Mucosa of rectum (tissue), 2 donors: ENCODE measurements at regions not wholly inside any gene's neighbourhood (a gene's known extent, or its start where the extent isn't known, plus 50 kb on each side); places are given as distances from the start of the nearest gene placed in this dataset.

Experiments used
- H3K27ac ChIP-seq, 2 donors: one replicate each; pipeline ENCODE4 v1.7.0; 2013; ENCODE audit warnings: inconsistent platforms in 2 of 2, low read depth in 2 of 2, low read length in 2 of 2
- H3K27me3 ChIP-seq, 2 donors: one replicate each; pipeline ENCODE4 v1.7.0; 2013; ENCODE audit warnings: low read length in 2 of 2; ENCODE audit not compliant: control insufficient read depth in 2 of 2, insufficient read depth in 2 of 2
- H3K36me3 ChIP-seq, 2 donors: one replicate each; pipeline ENCODE4 v1.7.0; 2013; ENCODE audit warnings: low read length in 2 of 2; ENCODE audit not compliant: control insufficient read depth in 2 of 2, insufficient read depth in 2 of 2
- H3K4me1 ChIP-seq, 2 donors: one replicate each; pipeline ENCODE4 v1.7.0; 2013; ENCODE audit warnings: low read length in 2 of 2, mild to moderate bottlenecking in 1 of 2; ENCODE audit not compliant: control insufficient read depth in 2 of 2, insufficient read depth in 2 of 2
- H3K4me3 ChIP-seq, 2 donors: one replicate each; pipeline ENCODE4 v1.7.0; 2013; ENCODE audit warnings: low read length in 2 of 2
- H3K9ac ChIP-seq, 2 donors: one replicate each; pipeline ENCODE4 v1.7.0; 2013; ENCODE audit warnings: low read length in 2 of 2, low read depth in 1 of 2, mild to moderate bottlenecking in 1 of 2
- H3K9me3 ChIP-seq, 2 donors: one replicate each; pipeline ENCODE4 v1.7.0; 2013; ENCODE audit warnings: low read length in 2 of 2; ENCODE audit not compliant: control insufficient read depth in 2 of 2
- donor health status: healthy.
- donor health status: Normal muscosa, but diverticular disease.

DNA sequence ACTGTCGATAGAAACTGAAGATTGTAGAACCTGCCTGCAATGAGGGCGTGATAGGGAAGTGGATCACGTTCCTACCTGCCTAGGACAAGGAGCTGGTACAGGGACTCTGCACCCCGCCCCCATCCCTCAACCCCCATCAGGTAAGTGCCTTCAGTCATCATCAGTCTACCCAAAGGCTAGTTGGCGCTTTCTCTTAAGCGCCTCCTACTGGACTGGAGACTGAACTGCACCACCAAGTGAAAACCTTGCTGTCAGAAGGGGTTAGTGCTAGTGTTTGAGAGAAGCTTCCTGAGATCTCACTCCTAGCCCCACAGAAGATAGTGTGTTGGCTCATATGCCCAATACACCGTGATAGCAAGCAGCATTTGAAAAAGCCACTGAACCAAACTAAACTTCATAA is 706.5 kb upstream of the MAN1A1 start:
- H3K9ac ChIP-seq, result no peak overlapping the region
- no peaks in the 10 kb centered on the region for H3K9me3 ChIP-seq
- H3K4me1 ChIP-seq, result no peaks in the 10 kb centered on the region
- H3K4me3 ChIP-seq, result no peak overlapping the region
- no peak overlapping the region for H3K27ac ChIP-seq
- no peaks in the 10 kb centered on the region for H3K27me3 ChIP-seq
- no peaks in the 10 kb centered on the region for H3K36me3 ChIP-seq

GRCh38 chr6:120055071-120055470 is 705.5 kb upstream of the MAN1A1 start:
- Histone ChIP-seq H3K9me3 (no peaks in the 10 kb centered on the region), H3K4me3 (no peak overlapping the region), H3K27me3 (no peaks in the 10 kb centered on the region), H3K36me3 (no peaks in the 10 kb centered on the region), H3K4me1 (no peaks in the 10 kb centered on the region), H3K9ac (no peak overlapping the region), H3K27ac (no peak overlapping the region)

GRCh38 chr6:120039664-120040063 is 690.1 kb upstream of the MAN1A1 start:
- no peak overlapping the region for H3K9ac ChIP-seq
- no peak overlapping the region for H3K27ac ChIP-seq
- no peaks in the 10 kb centered on the region for H3K36me3 ChIP-seq
- H3K4me3 ChIP-seq, result no peak overlapping the region
- H3K27me3 ChIP-seq, result no peaks in the 10 kb centered on the region
- no peaks in the 10 kb centered on the region for H3K4me1 ChIP-seq
- no peaks in the 10 kb centered on the region for H3K9me3 ChIP-seq

DNA sequence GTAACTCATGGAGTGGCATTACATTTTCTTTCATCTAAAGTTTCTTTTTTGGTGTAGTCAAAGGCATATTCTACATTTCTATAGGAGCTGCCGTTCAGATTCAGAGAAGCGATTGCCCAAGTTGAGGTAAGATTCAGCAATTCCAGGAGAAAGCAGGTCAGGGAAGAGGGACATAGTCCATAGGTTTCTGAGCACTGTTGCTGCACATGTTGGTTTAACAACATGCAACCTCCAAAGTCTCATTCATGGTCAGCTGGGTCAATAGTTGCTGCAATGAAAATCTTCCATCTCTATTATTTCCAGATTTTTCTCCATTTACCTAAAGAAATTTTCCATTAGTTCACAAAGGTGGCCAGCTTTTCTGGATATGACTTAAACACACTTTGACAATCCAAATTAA is 682.3 kb upstream of the MAN1A1 start:
- H3K9ac ChIP-seq, result no peak overlapping the region
- H3K4me1 ChIP-seq, result no peaks in the 10 kb centered on the region
- H3K9me3 ChIP-seq, result no peaks in the 10 kb centered on the region
- no peaks in the 10 kb centered on the region for H3K27me3 ChIP-seq
- no peaks in the 10 kb centered on the region for H3K36me3 ChIP-seq
- H3K27ac ChIP-seq, result no peak overlapping the region
- H3K4me3 ChIP-seq, result no peak overlapping the region

GRCh38 chr6:120026791-120027190 is 677.2 kb upstream of the MAN1A1 start:
- H3K27ac ChIP-seq, result no peak overlapping the region
- H3K9me3 ChIP-seq, result no peaks in the 10 kb centered on the region
- H3K36me3 ChIP-seq, result no peaks in the 10 kb centered on the region
- H3K4me3 ChIP-seq, result no peak overlapping the region
- H3K9ac ChIP-seq, result no peak overlapping the region
- H3K27me3 ChIP-seq, result no peaks in the 10 kb centered on the region
- no peaks in the 10 kb centered on the region for H3K4me1 ChIP-seq

GRCh38 chr6:120010075-120010474 is 660.5 kb upstream of the MAN1A1 start:
- H3K4me1 ChIP-seq, result no peaks in the 10 kb centered on the region
- H3K36me3 ChIP-seq, result no peaks in the 10 kb centered on the region
- no peak overlapping the region for H3K4me3 ChIP-seq
- H3K9me3 ChIP-seq, result no peaks in the 10 kb centered on the region
- H3K9ac ChIP-seq, result no peak overlapping the region
- H3K27ac ChIP-seq, result no peak overlapping the region
- H3K27me3 ChIP-seq, result no peaks in the 10 kb centered on the region

- H3K4me1 ChIP-seq, result no peaks in the 10 kb centered on the region
- H3K9me3 ChIP-seq, result no peaks in the 10 kb centered on the region
- no peak overlapping the region for H3K9ac ChIP-seq
- H3K4me3 ChIP-seq, result peak overlapping the region in 1 of 2 donors; percentile 46
- H3K27me3 ChIP-seq, result no peaks in the 10 kb centered on the region
- H3K27ac ChIP-seq, result no peak overlapping the region
- H3K36me3 ChIP-seq, result no peaks in the 10 kb centered on the region
Observed at GRCh38 chr6:120005292-120005976, 655.9 kb upstream of the MAN1A1 start.

- no peaks in the 10 kb centered on the region for H3K36me3 ChIP-seq
- no peak overlapping the region for H3K27ac ChIP-seq
- H3K4me1 ChIP-seq, result no peaks in the 10 kb centered on the region
- H3K4me3 ChIP-seq, result no peak overlapping the region
- no peaks in the 10 kb centered on the region for H3K27me3 ChIP-seq
- H3K9ac ChIP-seq, result no peak overlapping the region
- no peaks in the 10 kb centered on the region for H3K9me3 ChIP-seq
Observed at GRCh38 chr6:119986934-119987549, 637.5 kb upstream of the MAN1A1 start.

GRCh38 chr6:119985952-119986736 is 636.6 kb upstream of the MAN1A1 start:
- Histone ChIP-seq H3K4me1 (no peaks in the 10 kb centered on the region), H3K27ac (no peak overlapping the region), H3K9ac (no peak overlapping the region), H3K4me3 (no peak overlapping the region), H3K27me3 (no peaks in the 10 kb centered on the region), H3K9me3 (no peaks in the 10 kb centered on the region), H3K36me3 (no peaks in the 10 kb centered on the region)

DNA sequence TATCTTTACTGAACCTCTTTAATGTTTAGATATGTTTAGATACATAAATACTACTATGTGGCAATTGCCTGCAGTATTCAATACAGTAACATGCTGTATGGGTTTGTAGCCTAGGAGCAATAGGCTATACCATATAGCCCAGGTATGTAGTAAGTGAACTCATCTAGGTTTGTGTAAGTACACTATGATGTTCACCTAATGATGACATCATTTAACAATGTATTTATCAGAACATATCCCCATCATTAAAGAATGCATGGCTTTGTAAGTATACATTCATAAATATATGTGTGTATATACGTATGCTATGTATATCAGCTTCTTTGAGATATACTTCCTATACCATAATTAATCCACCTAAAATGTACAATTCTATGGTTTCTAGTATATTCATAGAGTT is 631.2 kb upstream of the MAN1A1 start:
- Histone ChIP-seq H3K36me3 (no peaks in the 10 kb centered on the region), H3K4me3 (no peak overlapping the region), H3K4me1 (no peaks in the 10 kb centered on the region), H3K9me3 (no peaks in the 10 kb centered on the region), H3K27ac (no peak overlapping the region), H3K9ac (no peak overlapping the region), H3K27me3 (no peaks in the 10 kb centered on the region)
